LNCaP clone FGC (cell line): ENCODE measurements at regions not wholly inside any gene's neighbourhood (a gene's known extent, or its start where the extent isn't known, plus 50 kb on each side); places are given as distances from the start of the nearest gene placed in this dataset.
A peak's percentile ranks its signal among the peaks of the same experiment; 100 is the strongest.

Experiments used
- DNase-seq: peaks from one replicate; pipeline ENCODE4 v3.0.0-alpha.2; 2011; ENCODE audit warnings: low read depth
- H3K4me3 ChIP-seq: 2 replicates; pipeline ENCODE4 v1.5.1; 2011; ENCODE audit warnings: mild to moderate bottlenecking, low read depth, low read length, control low read depth
- CTCF ChIP-seq: IDR thresholded peaks from 2 replicates; pipeline ENCODE4 v1.5.1; 2012; ENCODE audit warnings: mild to moderate bottlenecking; ENCODE audit not compliant: control insufficient read depth, insufficient read depth; ENCODE audit errors: extremely low read depth

- no peak for DNase-seq
- no peak for TF ChIP-seq CTCF
Observed at GRCh38 chr1:209510063-209510462, 73.5 kb upstream of the CAMK1G start.

GRCh38 chr1:209511169-209511568 lies 72.3 kb upstream of the CAMK1G start:
- no peak for TF ChIP-seq CTCF
- DNase-seq, result no peak
- no peak overlapping the region for H3K4me3 ChIP-seq

More at GRCh38 chr1:209510063-209510462, 73.5 kb upstream of the CAMK1G start:
- no peak overlapping the region for H3K4me3 ChIP-seq

GRCh38 chr1:209512821-209513220 lies 70.7 kb upstream of the CAMK1G start:
- no peak overlapping the region for H3K4me3 ChIP-seq
- no peak for TF ChIP-seq CTCF
- no peak for DNase-seq

- DNase-seq, result no peak
- H3K4me3 ChIP-seq, result no peak overlapping the region
- peak; percentile 56 for TF ChIP-seq CTCF
Observed at GRCh38 chr1:209513226-209513625, 70.3 kb upstream of the CAMK1G start.

- no peak overlapping the region for H3K4me3 ChIP-seq
- TF ChIP-seq CTCF, result no peak
- no peak for DNase-seq
Observed at GRCh38 chr1:209516771-209517680, 66.5 kb upstream of the CAMK1G start.

- DNase-seq, result no peak
- no peak for TF ChIP-seq CTCF
- no peak overlapping the region for H3K4me3 ChIP-seq
Observed at GRCh38 chr1:209517681-209518050, 65.8 kb upstream of the CAMK1G start.

GRCh38 chr1:209519786-209520185 lies 63.7 kb upstream of the CAMK1G start:
- TF ChIP-seq CTCF, result no peak
- H3K4me3 ChIP-seq, result no peak overlapping the region
- no peak for DNase-seq
